ENCODE measurements at regions not wholly inside any gene's neighbourhood (a gene's known extent, or its start where the extent isn't known, plus 50 kb on each side); places are given as distances from the start of the nearest gene placed in this dataset.

- no peak for TF ChIP-seq FOXP2 (optimal IDR thresholded peaks at IDR 0.05; ENCODE audit: control extremely low read depth, extremely low read length, insufficient read depth)
- no peak for TF ChIP-seq POLR2AphosphoS5 (IDR thresholded peaks at IDR 0.05; ENCODE audit: borderline replicate concordance, low read depth, low read length)
- no peak for TF ChIP-seq EZH2 (IDR thresholded peaks at IDR 0.05)
Observed at GRCh38 chr12:53862206-53862605, 76.4 kb upstream of the HOXC13 start.
